ENCODE measurements at regions not wholly inside any gene's neighbourhood (a gene's known extent, or its start where the extent isn't known, plus 50 kb on each side); places are given as distances from the start of the nearest gene placed in this dataset.

- no peak overlapping the region for H3K4me3 ChIP-seq (ENCODE audit: low read depth, low read length)
- TF ChIP-seq, protein P1, sequence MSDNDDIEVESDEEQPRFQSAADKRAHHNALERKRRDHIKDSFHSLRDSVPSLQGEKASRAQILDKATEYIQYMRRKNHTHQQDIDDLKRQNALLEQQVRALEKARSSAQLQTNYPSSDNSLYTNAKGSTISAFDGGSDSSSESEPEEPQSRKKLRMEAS (IDR thresholded peaks at IDR 0.05; ENCODE audit: low read depth, low read length): no peak
- no peak for TF ChIP-seq POLR2A (IDR thresholded peaks at IDR 0.05; ENCODE audit: extremely low read depth, insufficient read length)
- no peak for DNase-seq (ENCODE audit: low read depth)
Measured at GRCh38 chr3:127404221-127405009, 116.6 kb upstream of the PRR20G start.

- no peak overlapping the region for H3K4me3 ChIP-seq (ENCODE audit: low read depth, low read length)
- TF ChIP-seq POLR2A (IDR thresholded peaks at IDR 0.05; ENCODE audit: extremely low read depth, insufficient read length) (no peak), MYC (IDR thresholded peaks at IDR 0.05; ENCODE audit: low read depth, low read length) (no peak)
- DNase-seq (ENCODE audit: low read depth): no peak
Measured at GRCh38 chr3:127403795-127404194, 115.9 kb upstream of the PRR20G start.

DNA sequence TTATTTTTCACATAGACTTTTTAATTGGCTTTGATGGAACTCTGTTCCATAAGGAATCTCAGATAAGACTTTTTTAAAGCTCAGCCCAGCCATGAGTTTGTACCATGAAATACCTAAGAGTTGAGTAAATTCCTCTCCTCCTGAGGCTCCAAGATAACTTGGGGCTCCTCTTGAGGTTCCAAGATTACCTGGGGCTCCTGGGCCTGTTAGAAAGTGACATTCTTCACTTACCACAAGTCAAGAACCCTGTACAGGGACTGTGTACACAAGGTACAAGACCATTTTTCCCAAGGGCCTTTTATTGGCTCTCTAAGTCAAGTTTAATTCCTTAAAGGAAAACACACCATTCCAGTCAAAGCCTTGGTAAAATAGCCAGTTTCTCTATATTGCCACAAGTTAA lies 111.3 kb upstream of the PRR20G start:
- no peak overlapping the region for H3K4me3 ChIP-seq (ENCODE audit: low read depth, low read length)
- TF ChIP-seq, protein P1 (IDR thresholded peaks at IDR 0.05; ENCODE audit: low read depth, low read length): no peak
- TF ChIP-seq CTCF (IDR thresholded peaks at IDR 0.05; ENCODE audit: low read depth, low read length) (no peak), MYC (IDR thresholded peaks at IDR 0.05; ENCODE audit: low read depth, low read length) (no peak), POLR2A (IDR thresholded peaks at IDR 0.05; ENCODE audit: extremely low read depth, insufficient read length) (no peak)
- no peak for DNase-seq (ENCODE audit: low read depth)

DNA sequence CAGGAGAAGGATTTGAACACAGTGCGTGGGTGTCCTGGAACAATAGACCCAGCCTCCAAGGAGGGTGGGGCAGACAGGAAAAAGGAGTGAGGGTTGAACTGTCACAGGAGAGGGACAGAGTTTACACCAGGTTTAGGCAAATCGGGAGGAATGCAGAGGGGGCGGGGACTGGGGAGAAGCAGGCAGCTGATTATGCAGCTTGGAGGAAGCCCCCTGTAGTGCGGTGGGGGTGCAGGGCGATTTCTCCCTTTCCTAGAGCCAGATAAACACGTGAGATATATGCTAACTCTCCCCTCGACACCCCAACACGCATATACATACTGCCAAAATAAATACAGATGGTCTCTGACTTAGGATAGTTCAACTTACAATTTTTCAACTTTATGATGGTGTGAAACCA lies 108.6 kb upstream of the PRR20G start:
- no peak for DNase-seq (ENCODE audit: low read depth)
- TF ChIP-seq, protein P1 (IDR thresholded peaks at IDR 0.05; ENCODE audit: low read depth, low read length): no peak
- no peak for TF ChIP-seq MYC (IDR thresholded peaks at IDR 0.05; ENCODE audit: low read depth, low read length)
- no peak for TF ChIP-seq POLR2A (IDR thresholded peaks at IDR 0.05; ENCODE audit: extremely low read depth, insufficient read length)
- no peak for TF ChIP-seq CTCF (IDR thresholded peaks at IDR 0.05; ENCODE audit: low read depth, low read length)

GRCh38 chr3:127395663-127396355 lies 108.0 kb upstream of the PRR20G start:
- no peak for DNase-seq (ENCODE audit: low read depth)
- H3K4me3 ChIP-seq (ENCODE audit: low read depth, low read length): no peak overlapping the region
- TF ChIP-seq MYC (IDR thresholded peaks at IDR 0.05; ENCODE audit: low read depth, low read length) (no peak), CTCF (IDR thresholded peaks at IDR 0.05; ENCODE audit: low read depth, low read length) (no peak), POLR2A (IDR thresholded peaks at IDR 0.05; ENCODE audit: extremely low read depth, insufficient read length) (no peak)
- TF ChIP-seq, protein P1 (IDR thresholded peaks at IDR 0.05; ENCODE audit: low read depth, low read length): no peak

More for the DNA sequence above, 108.6 kb upstream of the PRR20G start:
- H3K4me3 ChIP-seq (ENCODE audit: low read depth, low read length): no peak overlapping the region

- DNase-seq (ENCODE audit: low read depth): no peak
- no peak overlapping the region for H3K4me3 ChIP-seq (ENCODE audit: low read depth, low read length)
- TF ChIP-seq, protein P1 (IDR thresholded peaks at IDR 0.05; ENCODE audit: low read depth, low read length): no peak
- TF ChIP-seq MYC (IDR thresholded peaks at IDR 0.05; ENCODE audit: low read depth, low read length): no peak
- TF ChIP-seq POLR2A (IDR thresholded peaks at IDR 0.05; ENCODE audit: extremely low read depth, insufficient read length): no peak
- TF ChIP-seq CTCF (IDR thresholded peaks at IDR 0.05; ENCODE audit: low read depth, low read length): no peak
Measured at GRCh38 chr3:127394984-127395662, 107.3 kb upstream of the PRR20G start.

All from NB4 (cell line).